ENCODE measurements at regions not wholly inside any gene's neighbourhood (a gene's known extent, or its start where the extent isn't known, plus 50 kb on each side); places are given as distances from the start of the nearest gene placed in this dataset.

DNA sequence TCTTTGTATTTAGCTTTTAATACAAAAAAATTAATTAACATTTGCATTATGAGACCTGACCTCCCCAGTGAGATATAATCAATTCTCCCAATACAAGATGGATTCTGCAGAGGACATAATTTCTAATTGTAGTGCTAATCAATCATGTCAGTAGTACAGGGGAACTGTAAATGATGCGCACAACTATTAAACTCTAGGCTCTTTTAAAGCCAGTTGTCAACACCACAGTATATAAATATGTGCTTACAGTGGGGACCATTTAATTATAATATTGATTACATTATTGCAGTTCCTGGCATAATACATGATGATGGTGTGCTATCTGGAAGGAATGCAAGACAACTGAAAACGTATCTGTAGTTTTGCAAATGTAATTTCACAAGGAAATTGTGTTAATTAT lies 285.6 kb upstream of the EPHA4 start:
- WGBS (ENCODE audit: low lambda C conversion rate), result 33% methylated on average over 2 of the region's 2 CpGs
- Histone ChIP-seq H3K79me2 (ENCODE audit: insufficient read depth) (no peaks in the 10 kb centered on the region), H3K4me1 (ENCODE audit: control insufficient read depth in 1 of 2, insufficient read depth in 2 of 2, low read depth in 1 of 2, low read length in 1 of 2) (no peaks in the 10 kb centered on the region), H3K27ac (ENCODE audit: low read depth in 2 of 2, low read length in 1 of 2) (no peak overlapping the region), H2AFZ (ENCODE audit: low read depth) (no peak overlapping the region), H3K27me3 (ENCODE audit: insufficient read depth) (no peaks in the 10 kb centered on the region), H3K9ac (no peak overlapping the region), H3K36me3 (replicated peaks in 1 of 2; ENCODE audit: control insufficient read depth in 1 of 2, insufficient read depth in 2 of 2, low read length in 1 of 2) (no peaks in the 10 kb centered on the region), H3K4me3 (ENCODE audit: low read depth in 2 of 2, low read length in 1 of 2) (no peak overlapping the region), H3F3A (replicated peaks; ENCODE audit: insufficient read depth) (no peaks in the 10 kb centered on the region), H3K9me2 (0 out of 2 replicates have a peak, but pooled peaks cover 3% of the 10 kb centered on the region), H4K20me1 (ENCODE audit: insufficient read depth) (no peaks in the 10 kb centered on the region), H3K9me3 (no peaks in the 10 kb centered on the region), H3K4me2 (no peak overlapping the region)
- no peak for DNase-seq
- CTCF ChIA-PET, result no interaction called here
- POLR2A ChIA-PET, result no interaction called here
- TF ChIP-seq RFX5 (IDR thresholded peaks at IDR 0.05; ENCODE audit: low read length), result no peak
- TF ChIP-seq TEAD4 (IDR thresholded peaks at IDR 0.05; ENCODE audit: borderline replicate concordance, insufficient read depth), result no peak
- TF ChIP-seq RAD21 (IDR thresholded peaks at IDR 0.05; ENCODE audit: low read length), result no peak
- TF ChIP-seq RCOR1 (IDR thresholded peaks at IDR 0.05; ENCODE audit: low read length), result no peak
- TF ChIP-seq, protein P1, sequence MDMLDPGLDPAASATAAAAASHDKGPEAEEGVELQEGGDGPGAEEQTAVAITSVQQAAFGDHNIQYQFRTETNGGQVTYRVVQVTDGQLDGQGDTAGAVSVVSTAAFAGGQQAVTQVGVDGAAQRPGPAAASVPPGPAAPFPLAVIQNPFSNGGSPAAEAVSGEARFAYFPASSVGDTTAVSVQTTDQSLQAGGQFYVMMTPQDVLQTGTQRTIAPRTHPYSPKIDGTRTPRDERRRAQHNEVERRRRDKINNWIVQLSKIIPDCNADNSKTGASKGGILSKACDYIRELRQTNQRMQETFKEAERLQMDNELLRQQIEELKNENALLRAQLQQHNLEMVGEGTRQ (IDR thresholded peaks at IDR 0.05; ENCODE audit: borderline replicate concordance, low read depth, low read length), result no peak
- TF ChIP-seq EP300 (IDR thresholded peaks at IDR 0.05; ENCODE audit: borderline replicate concordance in 1 of 2, low read depth in 1 of 2, low read length in 1 of 2), result no peak
- no peak for TF ChIP-seq SIN3A (IDR thresholded peaks at IDR 0.05; ENCODE audit: borderline replicate concordance, low read depth, low read length)
- TF ChIP-seq, protein P2, sequence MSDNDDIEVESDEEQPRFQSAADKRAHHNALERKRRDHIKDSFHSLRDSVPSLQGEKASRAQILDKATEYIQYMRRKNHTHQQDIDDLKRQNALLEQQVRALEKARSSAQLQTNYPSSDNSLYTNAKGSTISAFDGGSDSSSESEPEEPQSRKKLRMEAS (IDR thresholded peaks at IDR 0.05; ENCODE audit: low read depth), result no peak
- no peak for TF ChIP-seq TCF12 (IDR thresholded peaks at IDR 0.05)
- TF ChIP-seq FOSL2 (IDR thresholded peaks at IDR 0.05; ENCODE audit: borderline replicate concordance, low read depth), result no peak
- TF ChIP-seq REST (IDR thresholded peaks at IDR 0.05; ENCODE audit: low read depth, low read length), result no peak
- no peak for TF ChIP-seq CHD2 (IDR thresholded peaks at IDR 0.05; ENCODE audit: low read length, partially characterized antibody)
- no peak for TF ChIP-seq JUND (IDR thresholded peaks at IDR 0.05)
- no peak for TF ChIP-seq TAF1 (IDR thresholded peaks at IDR 0.05; ENCODE audit: borderline replicate concordance, low read depth, low read length)
- TF ChIP-seq, protein P3, sequence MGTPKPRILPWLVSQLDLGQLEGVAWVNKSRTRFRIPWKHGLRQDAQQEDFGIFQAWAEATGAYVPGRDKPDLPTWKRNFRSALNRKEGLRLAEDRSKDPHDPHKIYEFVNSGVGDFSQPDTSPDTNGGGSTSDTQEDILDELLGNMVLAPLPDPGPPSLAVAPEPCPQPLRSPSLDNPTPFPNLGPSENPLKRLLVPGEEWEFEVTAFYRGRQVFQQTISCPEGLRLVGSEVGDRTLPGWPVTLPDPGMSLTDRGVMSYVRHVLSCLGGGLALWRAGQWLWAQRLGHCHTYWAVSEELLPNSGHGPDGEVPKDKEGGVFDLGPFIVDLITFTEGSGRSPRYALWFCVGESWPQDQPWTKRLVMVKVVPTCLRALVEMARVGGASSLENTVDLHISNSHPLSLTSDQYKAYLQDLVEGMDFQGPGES (IDR thresholded peaks at IDR 0.05; ENCODE audit: low read depth, low read length), result no peak
- TF ChIP-seq YY1 (IDR thresholded peaks at IDR 0.05; ENCODE audit: low read depth), result no peak
- TF ChIP-seq GABPA (IDR thresholded peaks at IDR 0.05; ENCODE audit: low read depth), result no peak
